ENCODE measurements at regions not wholly inside any gene's neighbourhood (a gene's known extent, or its start where the extent isn't known, plus 50 kb on each side); places are given as distances from the start of the nearest gene placed in this dataset.

- no peak for TF ChIP-seq CTCF (conservative IDR thresholded peaks at IDR 0.05 in 1 of 2, IDR thresholded peaks at IDR 0.05 in 1 of 2; ENCODE audit: low read depth in 1 of 2, low read length in 2 of 2)
- no peak for TF ChIP-seq EZH2 (IDR thresholded peaks at IDR 0.05; ENCODE audit: low read length, missing control alignments)
Measured at GRCh38 chr2:114113518-114113917, 223.6 kb downstream of the ACTR3 start.

All from fibroblast of lung (primary cell).